WI38 (cell line): ENCODE measurements at regions not wholly inside any gene's neighbourhood (a gene's known extent, or its start where the extent isn't known, plus 50 kb on each side); places are given as distances from the start of the nearest gene placed in this dataset.
"Not testable (repeated sequence)": the region's sequence is repeated elsewhere in the genome, so short reads cannot be mapped to it uniquely, and the experiment has no call there.

Experiments used
- H3K4me3 ChIP-seq: 2 replicates; pipeline ENCODE4 v1.5.1; 2011; ENCODE audit warnings: low read depth, mild to moderate bottlenecking, control low read depth, low read length
- CTCF ChIP-seq: IDR thresholded peaks from 2 replicates; pipeline ENCODE4 v1.5.1; 2012; ENCODE audit warnings: low read depth, mild to moderate bottlenecking, control low read depth, low read length

- TF ChIP-seq CTCF: no peak
- H3K4me3 ChIP-seq: no peak overlapping the region
Observed at GRCh38 chr10:35961501-35961900, 319.4 kb upstream of the FZD8 start.

GRCh38 chr10:35959252-35959651, 317.2 kb upstream of the FZD8 start:
- H3K4me3 ChIP-seq: no peak overlapping the region
- TF ChIP-seq CTCF: no peak

GRCh38 chr10:35958609-35959008, 316.5 kb upstream of the FZD8 start:
- not testable (repeated sequence) for H3K4me3 ChIP-seq

GRCh38 chr10:35950701-35951100, 308.6 kb upstream of the FZD8 start:
- TF ChIP-seq CTCF: no peak
- no peak overlapping the region for H3K4me3 ChIP-seq

- TF ChIP-seq CTCF: no peak
- H3K4me3 ChIP-seq: no peak overlapping the region
Observed at GRCh38 chr10:35950226-35950625, 308.1 kb upstream of the FZD8 start.

GRCh38 chr10:35949811-35950211, 307.7 kb upstream of the FZD8 start:
- H3K4me3 ChIP-seq: no peak overlapping the region
- no peak for TF ChIP-seq CTCF

- no peak overlapping the region for H3K4me3 ChIP-seq
- no peak for TF ChIP-seq CTCF
Observed at GRCh38 chr10:35946556-35946955, 304.5 kb upstream of the FZD8 start.

GRCh38 chr10:35942057-35942456, 300.0 kb upstream of the FZD8 start:
- H3K4me3 ChIP-seq: no peak overlapping the region
- TF ChIP-seq CTCF: no peak
